ENCODE measurements at regions not wholly inside any gene's neighbourhood (a gene's known extent, or its start where the extent isn't known, plus 50 kb on each side); places are given as distances from the start of the nearest gene placed in this dataset.

- no peaks in the 10 kb centered on the region for H3K36me3 ChIP-seq (ENCODE audit: control insufficient read depth in 4 of 4, insufficient read depth in 4 of 4, low read length in 4 of 4)
Observed at GRCh38 chr19:31742249-31742648, 393.0 kb upstream of the TSHZ3 start.

GRCh38 chr19:31745731-31746130, 396.5 kb upstream of the TSHZ3 start:
- Histone ChIP-seq H3K4me3 (no peak overlapping the region), H3K4me1 (ENCODE audit: control insufficient read depth in 5 of 5, insufficient read depth in 5 of 5, low read length in 5 of 5) (no peaks in the 10 kb centered on the region), H3K9me3 (ENCODE audit: control insufficient read depth in 4 of 4, insufficient read depth in 3 of 4, low read length in 3 of 4) (no peaks in the 10 kb centered on the region), H3K27me3 (ENCODE audit: control insufficient read depth in 3 of 3, insufficient read depth in 3 of 3, low read length in 2 of 3) (no peaks in the 10 kb centered on the region), H3K27ac (ENCODE audit: low read depth in 1 of 2, low read length in 1 of 2) (no peak overlapping the region), H3K36me3 (ENCODE audit: control insufficient read depth in 4 of 4, insufficient read depth in 4 of 4, low read length in 4 of 4) (no peaks in the 10 kb centered on the region), H3K9ac (ENCODE audit: insufficient read depth in 1 of 2, low read length in 2 of 2) (no peak overlapping the region)
- WGBS, 2 donors: 82 to 87% methylated on average over 9 of the region's 9 CpGs
- TF ChIP-seq CTCF (IDR thresholded peaks at IDR 0.05; ENCODE audit: control extremely low read depth, extremely low read depth): no peak
- DNase-seq: no peak
- ATAC-seq (ENCODE audit: insufficient read depth, low FRiP score): no peak

More at GRCh38 chr19:31742249-31742648, 393.0 kb upstream of the TSHZ3 start:
- Histone ChIP-seq H3K27ac (ENCODE audit: low read depth in 1 of 2, low read length in 1 of 2) (no peak overlapping the region), H3K9me3 (ENCODE audit: control insufficient read depth in 4 of 4, insufficient read depth in 3 of 4, low read length in 3 of 4) (no peaks in the 10 kb centered on the region), H3K27me3 (ENCODE audit: control insufficient read depth in 3 of 3, insufficient read depth in 3 of 3, low read length in 2 of 3) (no peaks in the 10 kb centered on the region), H3K4me1 (ENCODE audit: control insufficient read depth in 5 of 5, insufficient read depth in 5 of 5, low read length in 5 of 5) (no peaks in the 10 kb centered on the region), H3K4me3 (no peak overlapping the region), H3K9ac (ENCODE audit: insufficient read depth in 1 of 2, low read length in 2 of 2) (no peak overlapping the region)
- DNase-seq (no peak), ATAC-seq (ENCODE audit: insufficient read depth, low FRiP score) (no peak)
- WGBS, 2 donors: 82 to 89% methylated on average over 5 of the region's 5 CpGs
- no peak for TF ChIP-seq CTCF (IDR thresholded peaks at IDR 0.05; ENCODE audit: control extremely low read depth, extremely low read depth)

GRCh38 chr19:31749231-31749630, 400.0 kb upstream of the TSHZ3 start:
- ATAC-seq (ENCODE audit: insufficient read depth, low FRiP score) (no peak), DNase-seq (no peak)
- Histone ChIP-seq H3K27ac (ENCODE audit: low read depth in 1 of 2, low read length in 1 of 2) (no peak overlapping the region), H3K9me3 (ENCODE audit: control insufficient read depth in 4 of 4, insufficient read depth in 3 of 4, low read length in 3 of 4) (no peaks in the 10 kb centered on the region), H3K4me1 (ENCODE audit: control insufficient read depth in 5 of 5, insufficient read depth in 5 of 5, low read length in 5 of 5) (no peaks in the 10 kb centered on the region), H3K27me3 (ENCODE audit: control insufficient read depth in 3 of 3, insufficient read depth in 3 of 3, low read length in 2 of 3) (no peaks in the 10 kb centered on the region), H3K36me3 (ENCODE audit: control insufficient read depth in 4 of 4, insufficient read depth in 4 of 4, low read length in 4 of 4) (no peaks in the 10 kb centered on the region), H3K9ac (ENCODE audit: insufficient read depth in 1 of 2, low read length in 2 of 2) (no peak overlapping the region), H3K4me3 (no peak overlapping the region)
- no peak for TF ChIP-seq CTCF (IDR thresholded peaks at IDR 0.05; ENCODE audit: control extremely low read depth, extremely low read depth)
- 65 to 70% methylated on average over 8 of the region's 8 CpGs for WGBS, 2 donors

- no peak overlapping the region for H3K9ac ChIP-seq (ENCODE audit: insufficient read depth in 1 of 2, low read length in 2 of 2)
- H3K4me1 ChIP-seq (ENCODE audit: control insufficient read depth in 5 of 5, insufficient read depth in 5 of 5, low read length in 5 of 5): no peaks in the 10 kb centered on the region
- H3K27ac ChIP-seq (ENCODE audit: low read depth in 1 of 2, low read length in 1 of 2): no peak overlapping the region
- DNase-seq: no peak
- TF ChIP-seq CTCF (IDR thresholded peaks at IDR 0.05; ENCODE audit: control extremely low read depth, extremely low read depth): no peak
- no peak for ATAC-seq (ENCODE audit: insufficient read depth, low FRiP score)
- no peak overlapping the region for H3K4me3 ChIP-seq
- H3K27me3 ChIP-seq (ENCODE audit: control insufficient read depth in 3 of 3, insufficient read depth in 3 of 3, low read length in 2 of 3): no peaks in the 10 kb centered on the region
- H3K36me3 ChIP-seq (ENCODE audit: control insufficient read depth in 4 of 4, insufficient read depth in 4 of 4, low read length in 4 of 4): no peaks in the 10 kb centered on the region
- peaks cover 0 to 2% (median 0%) of the 10 kb centered on the region in 4 donors for H3K9me3 ChIP-seq (ENCODE audit: control insufficient read depth in 4 of 4, insufficient read depth in 3 of 4, low read length in 3 of 4)
- 88 to 95% methylated on average over 4 of the region's 4 CpGs for WGBS, 2 donors
Observed at GRCh38 chr19:31759359-31759758, 410.1 kb upstream of the TSHZ3 start.

All from lung (tissue), 11 donors.